SJSA1 (cell line): ENCODE measurements at regions not wholly inside any gene's neighbourhood (a gene's known extent, or its start where the extent isn't known, plus 50 kb on each side); places are given as distances from the start of the nearest gene placed in this dataset.

Source experiments
- DNase-seq, 2 experiments: peaks; one replicate each; pipeline ENCODE4 v3.0.0-alpha.2; 2015 to 2020; ENCODE audit warnings: low spot score in 2 of 2, low read depth in 1 of 2
- H3K27ac ChIP-seq: fragments of 250-450 bp; sonication (Bioruptor Pico); 2 replicates; pipeline ENCODE4 v1.5.1; 2020; ENCODE audit warnings: mild to moderate bottlenecking, moderate library complexity
- H3K27me3 ChIP-seq: fragments of 250-450 bp; sonication (Bioruptor Pico); replicated peaks from 2 replicates; pipeline ENCODE4 v1.5.1; 2020; ENCODE audit warnings: mild to moderate bottlenecking, moderate library complexity
- H3K36me3 ChIP-seq: fragments of 250-450 bp; sonication (Bioruptor Pico); 2 replicates; pipeline ENCODE4 v1.5.1; 2020; ENCODE audit warnings: mild to moderate bottlenecking
- H3K4me1 ChIP-seq: fragments of 250-450 bp; sonication (Bioruptor Pico); replicated peaks from 2 replicates; pipeline ENCODE4 v1.6.1; 2021; ENCODE audit warnings: mild to moderate bottlenecking
- H3K4me3 ChIP-seq: fragments of 250-450 bp; sonication (Bioruptor Pico); 2 replicates; pipeline ENCODE4 v1.5.1; 2020; ENCODE audit warnings: mild to moderate bottlenecking
- H3K9me3 ChIP-seq: fragments of 250-450 bp; sonication (Bioruptor Pico); replicated peaks from 2 replicates; pipeline ENCODE4 v1.5.1; 2020; ENCODE audit warnings: mild to moderate bottlenecking

DNA sequence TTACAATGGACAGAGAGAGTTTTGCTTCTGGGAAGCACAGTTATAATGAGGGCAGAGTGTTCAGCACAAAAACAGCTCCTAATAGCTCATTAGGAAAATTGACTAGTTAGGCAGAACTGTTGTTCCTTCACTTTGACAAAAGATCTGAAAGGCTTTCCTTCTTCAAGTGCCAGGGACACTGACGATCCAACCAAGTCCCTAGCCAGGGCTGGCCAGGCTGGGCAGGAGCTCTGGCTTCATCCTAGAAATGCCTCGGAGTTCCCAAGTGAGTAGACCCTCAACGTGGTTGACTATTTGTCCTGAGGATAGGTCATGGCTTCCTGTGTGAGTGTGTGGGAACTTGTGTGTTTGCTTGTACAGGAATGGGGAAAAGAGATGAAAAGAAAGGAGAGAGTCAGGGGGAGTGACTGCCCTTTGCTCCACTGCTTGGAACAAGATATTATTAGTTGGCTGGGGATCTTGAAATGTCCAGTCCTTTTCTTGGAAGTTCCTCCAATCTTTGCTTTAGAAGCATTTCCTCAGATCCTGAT, 617.9 kb downstream of the NTRK3 start:
- no peak for DNase-seq

DNA sequence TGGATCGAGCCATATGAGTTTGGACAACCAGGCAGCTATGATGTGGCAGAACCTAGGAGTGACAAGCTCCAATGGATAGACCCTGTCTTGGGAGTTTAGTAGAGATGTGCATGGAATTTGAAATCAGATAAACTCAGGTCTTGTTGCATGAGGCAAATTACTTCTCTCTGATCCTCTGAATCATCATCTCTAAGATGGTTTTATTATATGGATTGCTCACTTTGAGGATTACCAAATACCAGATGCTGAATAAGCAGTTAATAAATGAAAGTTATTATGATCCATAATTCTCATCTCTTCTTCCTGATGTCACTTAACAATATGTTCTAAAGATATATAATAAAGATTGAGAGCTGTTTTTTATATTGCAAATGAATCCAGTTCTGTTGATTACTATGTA, 622.2 kb downstream of the NTRK3 start:
- Histone ChIP-seq H3K36me3 (no peaks in the 10 kb centered on the region), H3K9me3 (no peaks in the 10 kb centered on the region), H3K27ac (no peak overlapping the region), H3K4me1 (no peaks in the 10 kb centered on the region), H3K4me3 (no peak overlapping the region), H3K27me3 (no peaks in the 10 kb centered on the region)
- DNase-seq: no peak

More for the DNA sequence above, 617.9 kb downstream of the NTRK3 start:
- H3K9me3 ChIP-seq: no peaks in the 10 kb centered on the region
- H3K4me1 ChIP-seq: no peaks in the 10 kb centered on the region
- H3K27me3 ChIP-seq: no peaks in the 10 kb centered on the region
- no peak overlapping the region for H3K4me3 ChIP-seq
- no peaks in the 10 kb centered on the region for H3K36me3 ChIP-seq
- no peak overlapping the region for H3K27ac ChIP-seq

DNA sequence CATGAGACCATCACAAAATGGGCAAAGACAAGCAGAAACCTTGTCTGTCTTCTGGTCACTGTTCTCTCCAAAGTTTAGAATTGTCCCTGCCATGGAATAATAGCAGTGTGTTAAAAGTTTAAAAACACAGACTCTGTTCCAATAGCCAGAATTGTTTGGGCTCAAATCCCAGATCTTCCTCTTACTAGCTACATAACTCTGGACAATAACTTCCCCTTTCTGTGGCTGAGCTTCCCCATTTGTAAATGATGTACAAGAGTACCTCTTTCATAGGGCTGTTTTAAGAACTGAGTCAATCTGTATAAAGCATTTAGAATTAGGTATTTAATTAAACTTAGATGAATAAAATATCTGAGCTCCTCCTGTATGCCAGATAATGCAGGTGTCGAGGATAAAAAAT, 623.0 kb downstream of the NTRK3 start:
- H3K4me1 ChIP-seq: no peaks in the 10 kb centered on the region
- no peaks in the 10 kb centered on the region for H3K9me3 ChIP-seq
- H3K36me3 ChIP-seq: no peaks in the 10 kb centered on the region
- no peak overlapping the region for H3K27ac ChIP-seq
- DNase-seq: no peak
- H3K4me3 ChIP-seq: no peak overlapping the region
- no peaks in the 10 kb centered on the region for H3K27me3 ChIP-seq

DNA sequence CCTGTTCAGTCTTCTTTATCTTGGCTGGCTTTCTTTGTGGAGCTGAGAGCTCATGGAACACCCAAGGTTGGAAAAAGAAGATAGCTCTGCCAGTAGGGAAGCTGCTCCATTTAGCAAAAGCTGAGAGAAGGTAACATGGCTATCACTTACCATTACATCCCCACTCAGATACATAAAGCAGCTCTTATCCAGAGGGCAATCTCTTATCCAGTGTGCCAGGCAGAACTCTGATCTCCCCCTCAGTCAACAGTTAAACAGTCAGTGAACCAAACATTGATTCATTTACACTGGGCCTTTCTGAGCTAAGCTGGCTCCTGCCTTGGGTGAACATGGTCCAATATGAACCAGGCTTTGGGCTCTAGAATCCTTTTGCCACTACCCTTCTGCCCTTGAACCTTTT, 624.2 kb downstream of the NTRK3 start:
- Histone ChIP-seq H3K9me3 (no peaks in the 10 kb centered on the region), H3K36me3 (no peaks in the 10 kb centered on the region), H3K4me1 (peaks cover 8% of the 10 kb centered on the region), H3K27ac (no peak overlapping the region), H3K27me3 (no peaks in the 10 kb centered on the region), H3K4me3 (no peak overlapping the region)
- no peak for DNase-seq

DNA sequence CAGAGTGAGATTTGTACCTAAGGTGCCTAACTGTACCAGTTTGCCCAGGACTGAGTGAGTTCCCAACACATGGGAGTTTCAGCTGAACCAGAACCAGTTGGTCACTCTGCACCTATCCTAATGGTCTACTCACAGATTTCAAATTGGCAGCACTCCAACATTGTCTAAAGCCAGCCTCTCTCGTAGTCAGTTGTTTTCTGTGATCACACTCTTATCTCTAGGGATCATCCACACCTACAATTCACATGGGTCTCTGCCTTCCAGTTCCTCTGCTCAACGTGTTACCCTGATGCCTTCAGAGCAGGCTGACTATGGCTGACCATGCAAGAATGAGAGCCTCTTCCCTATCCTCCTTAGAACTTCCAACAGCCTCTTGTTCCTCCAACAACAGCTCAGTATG, 624.8 kb downstream of the NTRK3 start:
- Histone ChIP-seq H3K4me3 (no peak overlapping the region), H3K36me3 (no peaks in the 10 kb centered on the region), H3K27ac (no peak overlapping the region), H3K9me3 (no peaks in the 10 kb centered on the region), H3K27me3 (no peaks in the 10 kb centered on the region), H3K4me1 (peaks cover 14% of the 10 kb centered on the region)
- DNase-seq: no peak

DNA sequence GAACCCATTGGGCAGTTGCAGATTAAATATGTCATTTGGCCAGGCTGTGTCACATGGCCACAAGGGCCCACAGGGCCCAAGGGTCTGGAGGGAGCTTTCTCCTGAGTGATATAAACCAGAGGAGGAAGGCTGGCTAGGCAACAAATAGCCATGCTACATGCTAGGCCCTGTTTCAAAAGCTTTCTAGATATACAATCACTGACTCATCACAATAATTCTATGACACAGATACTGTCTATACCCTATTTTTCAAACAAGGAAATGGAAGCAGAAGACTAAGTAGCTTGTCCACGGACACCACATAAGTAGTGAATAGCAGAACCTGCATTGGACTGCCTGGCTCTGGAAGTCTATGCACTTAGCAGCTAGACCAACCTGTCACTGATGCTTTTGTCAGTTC, 625.4 kb downstream of the NTRK3 start:
- Histone ChIP-seq H3K4me1 (peaks cover 14% of the 10 kb centered on the region), H3K36me3 (no peaks in the 10 kb centered on the region), H3K9me3 (no peaks in the 10 kb centered on the region), H3K27me3 (no peaks in the 10 kb centered on the region), H3K27ac (no peak overlapping the region), H3K4me3 (no peak overlapping the region)
- DNase-seq: no peak

DNA sequence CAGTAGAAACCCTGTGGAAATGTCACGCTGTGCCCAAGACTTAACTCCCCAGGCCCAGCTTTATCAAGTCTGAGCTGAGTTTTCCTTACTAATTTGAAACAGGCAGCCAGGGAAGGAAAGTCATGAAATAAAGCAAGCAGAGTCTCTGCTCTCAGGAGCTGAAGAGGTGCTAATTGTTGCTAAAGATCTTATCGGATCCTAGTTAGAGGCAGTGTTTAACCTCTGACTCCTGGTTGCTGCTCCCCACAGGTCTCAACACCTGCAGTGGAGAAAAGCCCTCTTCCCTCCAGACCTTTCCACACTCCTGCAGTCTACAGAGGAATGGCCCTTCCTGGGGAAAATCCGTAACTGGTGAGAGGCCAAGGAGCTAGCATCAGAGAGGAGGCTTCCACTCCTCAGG, 628.2 kb downstream of the NTRK3 start:
- Histone ChIP-seq H3K9me3 (no peaks in the 10 kb centered on the region), H3K36me3 (no peaks in the 10 kb centered on the region), H3K4me3 (no peak overlapping the region), H3K27ac (no peak overlapping the region), H3K27me3 (no peaks in the 10 kb centered on the region), H3K4me1 (peaks cover 14% of the 10 kb centered on the region)
- DNase-seq: no peak

DNA sequence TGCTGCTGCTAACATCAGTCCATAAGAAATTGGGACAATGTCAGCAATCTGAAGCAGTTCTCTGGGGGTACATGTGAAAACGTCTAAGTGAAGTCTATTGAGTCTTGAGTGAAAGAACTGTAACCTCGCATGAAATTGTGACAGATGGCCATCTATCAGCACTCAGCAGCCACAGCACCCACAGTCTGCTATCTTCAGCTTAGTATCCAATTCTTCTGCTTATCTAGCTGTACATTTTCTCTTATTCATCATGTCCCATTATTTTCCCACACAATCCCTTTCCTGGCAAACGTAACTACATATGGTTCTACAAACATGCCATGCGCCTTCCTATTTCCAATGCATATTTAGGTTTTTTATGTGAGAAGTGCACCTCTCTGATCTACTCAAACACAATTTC, 629.7 kb downstream of the NTRK3 start:
- Histone ChIP-seq H3K36me3 (no peaks in the 10 kb centered on the region), H3K27me3 (no peaks in the 10 kb centered on the region), H3K4me1 (peaks cover 14% of the 10 kb centered on the region), H3K4me3 (no peak overlapping the region), H3K9me3 (no peaks in the 10 kb centered on the region), H3K27ac (no peak overlapping the region)
- no peak for DNase-seq

DNA sequence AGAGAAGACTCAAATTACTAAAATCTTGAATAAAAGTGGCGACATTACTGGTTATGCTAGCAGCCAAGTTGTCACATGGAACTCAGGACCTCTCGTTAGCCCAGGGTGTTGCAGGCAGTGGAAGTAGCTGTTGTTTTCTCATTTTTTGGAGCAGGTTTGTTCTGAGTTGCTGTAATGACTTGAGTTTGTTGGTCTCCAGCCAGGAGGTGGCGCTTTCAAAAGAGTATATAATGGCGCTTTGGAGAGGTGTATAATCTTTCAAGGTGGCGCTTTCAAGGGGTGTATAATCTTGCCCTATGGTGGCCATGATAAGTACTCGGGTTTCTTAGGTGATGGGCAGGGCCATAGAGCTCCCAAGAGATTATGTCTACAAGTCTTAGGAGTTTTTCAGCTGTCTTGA, 632.7 kb downstream of the NTRK3 start:
- Histone ChIP-seq H3K4me3 (no peak overlapping the region), H3K27ac (no peak overlapping the region), H3K4me1 (peaks cover 26% of the 10 kb centered on the region), H3K36me3 (no peaks in the 10 kb centered on the region), H3K9me3 (no peaks in the 10 kb centered on the region), H3K27me3 (no peaks in the 10 kb centered on the region)
- no peak for DNase-seq

DNA sequence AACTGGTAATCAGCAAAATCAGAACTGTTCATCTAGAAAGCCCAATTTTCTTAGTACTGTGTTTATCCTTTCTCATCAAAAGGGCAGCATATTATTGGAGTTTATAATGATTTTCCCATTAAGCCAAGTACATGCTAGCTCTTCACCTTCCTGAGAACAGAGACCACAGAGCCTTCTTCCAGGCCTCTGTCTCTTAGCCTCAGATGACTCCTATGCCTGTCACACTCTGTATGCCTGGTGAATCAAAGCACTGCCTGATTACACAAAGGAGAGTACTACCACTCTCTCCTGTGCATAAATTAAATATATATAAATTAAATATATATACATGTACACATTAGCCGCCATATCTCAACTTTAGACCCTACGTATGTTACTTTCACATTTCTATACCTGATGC, 636.1 kb downstream of the NTRK3 start:
- Histone ChIP-seq H3K9me3 (no peaks in the 10 kb centered on the region), H3K27ac (no peak overlapping the region), H3K36me3 (no peaks in the 10 kb centered on the region), H3K4me3 (no peak overlapping the region), H3K4me1 (peaks cover 24% of the 10 kb centered on the region), H3K27me3 (no peaks in the 10 kb centered on the region)
- no peak for DNase-seq

DNA sequence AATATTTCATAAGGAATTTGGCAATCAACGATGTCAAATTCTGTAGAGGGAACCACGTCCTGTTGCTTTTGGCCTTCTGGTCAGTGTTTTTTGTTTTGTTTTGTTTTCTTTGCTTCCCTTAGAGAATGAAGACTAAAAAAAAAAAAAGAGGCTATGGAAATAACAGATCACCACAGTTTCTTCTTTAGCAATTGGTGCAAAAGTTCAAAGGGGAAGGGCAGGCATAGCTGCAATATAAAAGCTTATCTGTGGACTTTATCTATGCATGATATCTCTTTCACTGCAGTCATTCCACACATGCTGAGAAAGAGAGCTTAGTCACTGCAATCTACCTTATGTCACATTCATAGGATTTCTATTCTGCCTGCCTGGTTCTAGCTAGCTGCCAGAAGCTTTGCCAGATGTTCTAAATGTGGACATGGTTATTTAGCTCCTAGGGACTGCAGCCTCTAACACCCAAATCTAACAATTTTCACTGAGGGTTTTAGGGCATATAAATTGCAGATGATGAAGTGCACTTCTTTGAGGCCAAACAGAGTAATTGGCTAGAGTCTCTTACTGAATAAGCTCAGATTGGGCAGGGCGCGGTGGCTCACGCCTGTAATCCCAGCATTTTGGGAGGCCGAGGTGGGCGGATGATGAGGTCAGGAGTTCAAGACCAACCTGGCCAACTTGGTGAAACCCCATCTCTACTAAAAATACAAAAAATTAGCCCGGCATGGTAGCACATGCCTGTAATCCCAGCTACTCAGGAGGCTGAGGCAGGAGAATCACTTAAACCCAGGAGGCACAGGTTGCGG, 637.2 kb downstream of the NTRK3 start:
- peaks cover 24% of the 10 kb centered on the region for H3K4me1 ChIP-seq
- H3K27me3 ChIP-seq: no peaks in the 10 kb centered on the region
- H3K9me3 ChIP-seq: no peaks in the 10 kb centered on the region
- peak in 1 of 2 experiments; percentile 74 for DNase-seq
- H3K4me3 ChIP-seq: no peak overlapping the region
- no peaks in the 10 kb centered on the region for H3K36me3 ChIP-seq
- H3K27ac ChIP-seq: peak overlapping the region; percentile 70

DNA sequence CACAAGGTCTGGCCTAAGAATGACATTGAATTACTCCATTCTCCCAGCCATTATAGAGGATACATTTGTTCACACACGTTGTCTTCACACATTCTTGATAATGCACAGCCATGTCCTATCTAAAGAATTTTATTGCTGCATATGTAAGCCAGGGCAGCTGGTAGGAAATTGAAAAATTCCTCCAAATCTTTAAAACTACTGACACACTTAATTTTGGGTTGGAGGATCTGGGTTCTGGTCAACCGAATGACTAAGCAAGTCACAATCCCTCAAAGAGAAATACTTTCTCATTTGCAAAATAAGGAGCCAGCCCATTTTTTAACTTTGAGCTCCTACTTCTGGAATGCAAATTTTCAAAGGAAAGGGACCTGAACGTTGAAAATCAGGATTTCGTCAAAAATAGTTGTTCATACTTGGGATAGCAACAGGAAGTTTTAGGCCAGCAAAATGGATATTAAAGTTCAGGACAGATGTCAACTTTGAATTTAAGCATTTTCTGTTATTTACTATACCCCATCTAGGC, 638.3 kb downstream of the NTRK3 start:
- Histone ChIP-seq H3K36me3 (no peaks in the 10 kb centered on the region), H3K9me3 (no peaks in the 10 kb centered on the region), H3K27ac (peak overlapping the region; percentile 70), H3K4me1 (peaks cover 24% of the 10 kb centered on the region), H3K27me3 (no peaks in the 10 kb centered on the region), H3K4me3 (no peak overlapping the region)
- DNase-seq: no peak

DNA sequence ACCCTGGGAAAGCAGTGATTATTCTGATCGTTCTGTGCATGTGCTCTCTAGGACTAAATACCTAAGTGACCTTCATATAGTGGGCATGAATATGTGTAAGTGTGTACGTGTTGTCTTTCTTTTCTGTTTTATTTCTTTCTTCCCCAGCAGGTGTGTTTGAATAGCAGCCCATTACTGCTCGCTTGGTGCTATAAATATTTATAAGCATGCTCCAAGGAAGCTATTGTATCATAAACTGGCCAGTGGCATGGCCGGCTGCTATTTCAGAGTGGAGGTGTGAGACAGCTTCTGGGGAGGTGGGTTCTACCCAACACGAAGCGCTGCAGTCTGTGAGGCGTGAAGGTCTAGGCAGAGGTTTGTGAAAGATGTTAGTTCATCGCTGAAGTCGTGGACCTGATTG, 641.8 kb downstream of the NTRK3 start:
- no peaks in the 10 kb centered on the region for H3K36me3 ChIP-seq
- no peak overlapping the region for H3K27ac ChIP-seq
- peaks cover 34% of the 10 kb centered on the region for H3K4me1 ChIP-seq
- no peaks in the 10 kb centered on the region for H3K27me3 ChIP-seq
- H3K4me3 ChIP-seq: no peak overlapping the region
- H3K9me3 ChIP-seq: no peaks in the 10 kb centered on the region
- no peak for DNase-seq

DNA sequence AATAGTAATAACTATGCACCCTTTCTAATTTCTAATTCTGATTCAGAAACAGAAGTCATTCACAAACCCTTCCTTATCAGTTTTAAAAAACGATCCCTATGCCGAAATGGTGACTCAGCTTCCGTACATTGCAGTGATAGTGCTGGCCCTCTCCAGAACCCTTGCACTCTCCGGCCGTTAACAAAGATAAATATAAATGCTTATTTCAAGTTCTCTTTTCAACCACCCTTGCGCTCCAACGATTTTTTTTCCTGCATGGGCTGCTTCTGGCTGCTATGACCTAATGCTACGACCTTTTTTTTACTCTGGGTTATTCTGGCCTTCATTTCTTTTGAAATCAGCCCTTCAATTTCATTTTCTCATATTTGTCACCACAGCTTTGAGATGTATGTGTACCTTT, 646.2 kb downstream of the NTRK3 start:
- Histone ChIP-seq H3K9me3 (no peaks in the 10 kb centered on the region), H3K27ac (peak overlapping the region; percentile 63), H3K27me3 (no peaks in the 10 kb centered on the region), H3K36me3 (no peaks in the 10 kb centered on the region), H3K4me3 (no peak overlapping the region), H3K4me1 (peaks cover 26% of the 10 kb centered on the region)
- no peak for DNase-seq
